Urothelium cell line (cell line): ENCODE measurements at regions not wholly inside any gene's neighbourhood (a gene's known extent, or its start where the extent isn't known, plus 50 kb on each side); places are given as distances from the start of the nearest gene placed in this dataset.

Experiments
- DNase-seq: peaks from one replicate; pipeline ENCODE4 v3.0.0; 2011; ENCODE audit warnings: low spot score, mixed read lengths
- FAIRE-seq: peaks from 2 replicates; lab custom pipeline; 2011; peaks lifted over from hg19 to GRCh38; lab: Jason Lieb, UNC

DNA sequence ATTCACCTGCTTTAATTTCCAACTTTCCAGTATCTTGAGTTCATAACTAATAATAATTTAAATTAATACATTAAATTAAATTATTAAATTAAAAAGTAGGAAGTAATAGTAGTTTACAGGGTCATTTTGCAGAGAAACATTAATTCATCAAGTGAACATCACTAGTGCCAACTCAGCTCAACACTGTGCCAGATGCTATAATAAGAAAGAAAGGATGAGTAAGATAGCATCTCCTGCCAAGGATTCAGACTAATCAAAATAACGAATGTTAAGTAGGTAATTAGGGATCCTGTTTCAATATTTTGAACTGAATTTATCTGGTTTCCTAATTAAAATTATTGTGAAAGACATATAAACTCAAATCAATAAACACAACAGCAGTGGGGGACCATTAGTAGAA is 596.7 kb downstream of the SLC6A15 start:
- FAIRE-seq: no peak
- no peak for DNase-seq

DNA sequence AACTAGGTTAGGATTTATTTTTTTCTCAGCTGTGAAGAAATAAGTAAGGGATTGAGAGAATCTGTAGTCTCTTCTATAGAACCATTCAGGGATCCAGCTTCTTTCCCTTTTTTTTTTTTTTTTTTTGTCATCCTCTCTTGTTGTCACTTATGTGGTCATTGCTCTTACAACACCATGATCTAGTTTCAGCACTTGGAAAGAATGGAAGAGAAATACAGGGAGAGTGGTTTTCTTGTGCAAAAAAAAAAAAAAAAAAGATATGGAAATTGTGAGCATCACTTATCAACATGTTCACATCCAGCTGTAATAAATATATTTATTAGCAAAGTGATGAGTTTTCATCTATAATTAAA is 599.3 kb downstream of the SLC6A15 start:
- FAIRE-seq (no peak), DNase-seq (no peak)

DNA sequence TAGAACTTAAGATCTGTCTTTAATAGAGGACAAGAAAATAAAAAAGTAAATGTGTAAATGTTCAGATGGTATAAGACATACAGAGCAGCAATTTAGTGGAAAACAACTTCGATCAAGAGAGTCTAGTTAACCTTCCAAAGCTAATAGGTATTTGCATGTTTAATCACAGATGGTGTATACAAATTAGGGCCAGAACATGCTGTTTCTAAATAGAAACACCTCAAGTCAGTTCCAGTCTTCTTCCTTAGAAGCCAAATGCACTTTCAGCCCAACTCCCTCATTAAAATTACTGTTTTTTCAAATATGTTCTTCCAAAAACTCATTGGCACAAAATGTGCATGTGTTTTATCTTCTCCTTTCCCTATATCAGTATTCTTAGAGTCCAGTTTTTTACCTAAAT is 604.4 kb downstream of the SLC6A15 start:
- FAIRE-seq: no peak
- DNase-seq: no peak

DNA sequence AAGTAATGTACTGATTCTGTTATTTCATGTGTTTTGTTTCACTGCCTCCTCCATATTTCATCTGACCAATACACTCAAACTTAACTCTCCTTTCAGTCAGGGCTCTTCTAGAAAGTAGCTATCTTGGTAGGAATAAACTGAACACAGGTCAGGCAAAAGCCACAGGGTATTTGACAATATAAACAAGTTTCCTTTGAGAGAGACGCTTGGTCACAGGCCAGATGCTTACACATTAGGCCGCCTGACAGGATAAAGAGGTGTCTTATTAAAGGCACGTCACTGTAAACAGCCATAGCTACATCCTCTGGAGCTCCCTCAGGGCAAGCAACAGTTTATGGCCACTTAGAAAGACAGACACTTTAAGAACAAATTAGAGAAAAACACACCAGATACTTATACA is 607.5 kb downstream of the SLC6A15 start:
- FAIRE-seq (no peak), DNase-seq (no peak)

DNA sequence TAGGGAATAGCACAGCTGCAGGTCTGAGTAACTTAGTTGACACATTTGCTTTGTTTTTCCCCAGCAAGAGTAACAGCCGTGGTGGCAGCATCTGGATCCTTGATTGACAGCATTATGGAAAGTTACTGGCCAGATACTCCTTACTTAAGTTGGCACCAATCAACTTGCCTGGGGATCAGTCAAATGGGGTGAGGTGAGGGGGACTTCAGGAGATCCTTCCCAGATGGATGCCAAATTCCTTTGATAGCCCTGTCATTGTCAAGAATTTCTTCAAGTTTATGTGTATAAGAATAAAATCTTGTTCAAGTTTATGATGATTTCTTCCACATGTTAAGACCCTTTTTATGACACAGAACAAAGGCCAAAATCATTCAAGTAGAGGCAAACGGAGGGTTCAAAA is 618.4 kb downstream of the SLC6A15 start:
- DNase-seq (no peak), FAIRE-seq (no peak)

DNA sequence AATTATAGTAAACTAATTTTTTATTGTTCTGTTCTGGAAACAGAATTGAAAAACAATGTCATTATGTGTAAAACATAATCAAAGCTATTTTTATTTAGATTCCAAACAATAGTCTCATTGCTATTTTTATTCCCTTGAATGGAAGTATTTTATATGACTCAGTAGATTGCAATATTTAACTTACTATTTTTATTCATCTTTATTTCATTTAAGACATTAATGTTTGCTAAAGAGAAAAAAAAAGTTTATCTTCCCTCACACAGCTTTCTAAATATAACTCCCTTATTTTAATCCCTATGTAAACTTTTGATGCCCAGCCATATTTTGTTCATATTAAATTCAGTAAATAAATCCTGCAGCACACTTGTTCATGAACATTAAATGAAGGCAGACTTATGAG is 622.4 kb downstream of the SLC6A15 start:
- DNase-seq (no peak), FAIRE-seq (no peak)

DNA sequence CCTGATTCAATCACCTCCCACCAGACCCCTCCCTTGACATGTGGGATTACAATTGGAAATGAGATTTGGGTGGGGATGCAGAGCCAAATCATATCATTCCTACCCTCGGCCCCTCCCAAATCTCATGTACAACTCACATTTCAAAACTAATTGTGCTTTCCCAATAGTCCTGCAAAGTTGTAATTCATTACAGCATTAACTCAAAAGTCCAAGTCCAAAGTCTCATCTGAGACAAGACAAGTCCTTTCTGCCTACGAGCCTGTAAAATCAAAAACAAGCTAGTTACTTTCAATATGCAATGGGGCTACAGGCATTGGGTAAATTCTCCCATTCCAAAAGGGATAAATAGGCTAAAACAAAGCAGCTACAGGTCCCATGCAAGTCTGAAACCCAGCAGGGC is 634.6 kb downstream of the SLC6A15 start:
- no peak for DNase-seq
- FAIRE-seq: no peak

DNA sequence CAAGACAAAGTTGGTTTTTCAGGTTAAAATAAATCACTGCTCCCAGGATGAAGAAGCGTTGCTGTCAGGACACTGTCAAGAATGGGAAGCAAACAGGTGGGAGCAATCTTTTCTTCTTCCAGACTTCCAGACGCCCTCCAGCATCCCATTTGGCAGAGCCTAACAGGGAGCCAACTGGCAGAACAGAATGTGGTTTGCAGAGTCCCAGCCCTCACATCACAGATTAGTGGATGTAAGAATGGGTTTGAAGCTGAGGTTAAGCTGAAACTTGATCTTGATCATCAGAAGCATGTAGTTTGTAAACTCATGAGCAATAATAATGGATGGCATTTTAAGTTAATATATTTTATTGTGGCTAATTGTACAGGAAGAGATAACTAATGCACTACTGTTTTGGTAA is 636.4 kb downstream of the SLC6A15 start:
- DNase-seq: no peak
- no peak for FAIRE-seq

DNA sequence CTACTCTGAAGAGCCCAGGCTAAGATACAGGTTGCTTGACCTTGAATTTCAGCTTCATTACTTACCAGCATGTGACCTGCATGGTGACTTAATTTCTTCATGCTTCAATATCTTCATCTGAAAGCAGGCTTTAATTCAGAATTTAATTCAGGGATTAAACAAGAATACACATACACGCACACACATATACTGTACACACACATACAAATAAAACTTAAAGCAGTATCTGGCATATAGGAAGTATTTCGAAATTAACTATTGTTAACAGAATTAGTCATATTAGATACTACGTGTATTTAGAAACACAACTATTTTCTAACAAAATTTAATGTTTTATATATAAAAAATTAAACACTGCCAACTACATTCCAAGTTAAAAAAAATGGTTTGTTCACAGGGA is 640.3 kb downstream of the SLC6A15 start:
- DNase-seq: no peak
- FAIRE-seq: no peak

DNA sequence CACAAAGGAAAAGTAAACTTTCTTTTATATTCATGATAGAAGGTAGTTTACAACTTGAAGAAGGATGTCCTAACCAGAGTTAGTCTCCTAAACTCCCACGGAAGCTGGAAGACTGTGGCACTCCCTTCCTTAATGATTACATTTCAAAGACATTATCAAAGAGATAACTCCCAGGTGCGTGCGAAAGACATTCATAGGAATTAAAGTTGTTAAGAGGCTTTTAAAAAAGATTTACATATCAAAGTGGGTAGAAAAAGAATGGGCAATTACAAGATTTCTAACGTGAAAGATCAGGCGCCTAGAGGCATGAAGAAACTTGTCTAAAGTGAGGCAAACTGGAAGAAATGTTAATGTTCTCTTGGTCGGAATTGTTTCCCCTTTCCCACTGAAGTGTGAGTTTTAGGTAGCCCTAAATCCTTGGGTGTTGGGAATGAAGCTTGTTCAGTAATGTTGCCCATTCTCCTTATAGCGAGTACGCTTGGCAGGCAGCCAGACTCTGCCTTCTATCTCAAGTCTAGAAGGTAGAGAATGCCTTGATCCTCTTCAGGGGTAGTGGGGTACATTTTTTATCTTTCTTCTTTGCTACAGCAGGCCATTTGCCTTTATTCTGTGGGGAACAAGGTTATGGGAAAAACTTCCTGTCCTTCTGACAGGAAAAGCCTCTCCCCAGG is 642.0 kb downstream of the SLC6A15 start:
- FAIRE-seq (no peak), DNase-seq (no peak)

DNA sequence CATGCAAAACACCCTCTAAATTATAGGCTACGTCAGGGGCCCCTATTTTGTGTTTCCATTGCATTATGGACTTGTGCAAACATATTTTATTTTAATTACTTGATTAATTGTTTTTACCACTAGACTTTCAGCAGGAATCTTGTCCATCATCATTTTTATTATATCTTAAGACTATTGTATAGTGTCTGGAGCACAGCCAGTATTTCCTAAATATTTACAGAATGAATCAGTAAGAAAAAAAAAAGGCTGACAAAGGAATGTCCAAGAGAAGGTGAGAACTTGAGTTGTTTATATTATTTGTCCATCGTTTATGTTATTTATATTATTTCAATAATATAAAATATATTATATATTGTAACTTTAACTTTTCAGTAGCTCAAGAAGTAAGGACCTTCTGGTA is 664.7 kb downstream of the SLC6A15 start:
- FAIRE-seq: no peak

DNA sequence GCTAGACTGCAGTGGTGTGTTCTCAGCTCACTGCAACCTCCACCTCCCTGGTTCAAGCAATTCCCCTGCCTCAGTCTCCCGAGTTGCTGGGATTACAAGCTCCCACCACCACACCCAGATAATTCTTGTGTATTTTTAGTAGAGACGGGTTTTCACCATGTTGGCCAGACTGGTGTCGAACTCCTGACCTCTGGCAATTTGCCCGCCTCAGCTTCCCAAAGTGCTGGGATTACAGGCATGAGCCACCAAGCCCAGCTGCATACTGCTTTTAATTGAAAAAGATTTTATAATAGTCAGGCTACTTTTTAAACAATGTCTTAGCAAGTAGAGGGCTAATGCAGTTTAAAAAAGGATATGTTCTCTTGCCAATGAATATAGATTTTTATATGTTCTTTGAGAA is 668.9 kb downstream of the SLC6A15 start:
- no peak for DNase-seq
- no peak for FAIRE-seq

More for the DNA sequence above, 664.7 kb downstream of the SLC6A15 start:
- no peak for DNase-seq

DNA sequence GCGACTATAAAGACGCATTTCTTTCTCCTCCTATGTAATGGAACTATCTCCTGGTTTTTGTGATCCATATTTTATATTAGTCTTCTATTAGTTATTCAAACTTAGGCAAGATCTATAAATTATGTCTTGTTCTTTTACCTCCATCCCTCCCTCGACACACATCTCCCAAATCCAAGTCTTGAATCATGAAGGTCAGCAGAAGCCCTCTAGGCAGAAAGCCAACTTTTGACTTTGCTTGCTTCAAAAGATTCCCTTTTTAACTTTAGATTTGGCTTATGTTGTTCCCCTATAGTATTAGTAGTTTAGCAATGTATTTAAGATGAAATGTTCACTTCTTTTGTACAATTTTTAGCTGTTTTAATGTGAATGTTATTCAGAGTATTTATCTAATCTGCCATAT is 689.8 kb downstream of the SLC6A15 start:
- DNase-seq: no peak
- FAIRE-seq: no peak

DNA sequence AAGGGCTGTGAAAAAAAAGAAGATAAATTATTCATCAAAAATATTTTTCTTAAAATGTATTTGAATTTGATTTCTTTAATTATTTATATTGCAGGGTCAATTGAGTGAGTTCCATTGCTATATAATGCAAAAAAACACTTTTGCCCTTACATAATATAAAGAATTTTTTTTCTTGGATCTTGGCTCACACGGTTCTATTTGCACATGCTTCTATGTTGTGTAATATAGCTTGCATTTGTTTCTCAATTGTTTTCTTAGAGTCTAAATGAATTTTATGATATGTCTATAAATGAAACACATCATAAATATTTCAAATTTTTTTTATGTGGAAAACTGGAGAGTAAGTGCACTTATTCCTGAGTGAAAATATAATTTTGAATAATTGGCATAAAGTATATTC is 694.2 kb downstream of the SLC6A15 start:
- DNase-seq (no peak), FAIRE-seq (no peak)

DNA sequence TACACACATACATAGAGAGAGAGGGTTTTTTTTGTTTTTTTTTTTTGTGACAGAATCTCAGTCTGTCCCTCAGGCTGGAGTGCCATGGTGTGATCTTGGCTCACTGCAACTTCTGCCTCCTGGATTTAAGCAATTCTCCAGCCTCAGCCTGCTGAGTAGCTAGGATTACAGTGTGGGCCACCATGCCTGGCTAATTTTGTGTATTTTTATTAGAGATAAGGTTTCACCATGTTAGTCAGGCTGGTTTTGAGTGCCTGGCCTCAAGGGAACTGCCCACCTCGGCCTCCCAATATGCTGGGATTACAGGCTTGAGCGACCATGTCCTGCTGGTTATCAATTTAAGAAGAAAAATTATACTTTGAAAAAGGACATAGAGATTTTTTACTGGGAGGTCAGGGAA is 710.6 kb downstream of the SLC6A15 start:
- FAIRE-seq (no peak), DNase-seq (no peak)

DNA sequence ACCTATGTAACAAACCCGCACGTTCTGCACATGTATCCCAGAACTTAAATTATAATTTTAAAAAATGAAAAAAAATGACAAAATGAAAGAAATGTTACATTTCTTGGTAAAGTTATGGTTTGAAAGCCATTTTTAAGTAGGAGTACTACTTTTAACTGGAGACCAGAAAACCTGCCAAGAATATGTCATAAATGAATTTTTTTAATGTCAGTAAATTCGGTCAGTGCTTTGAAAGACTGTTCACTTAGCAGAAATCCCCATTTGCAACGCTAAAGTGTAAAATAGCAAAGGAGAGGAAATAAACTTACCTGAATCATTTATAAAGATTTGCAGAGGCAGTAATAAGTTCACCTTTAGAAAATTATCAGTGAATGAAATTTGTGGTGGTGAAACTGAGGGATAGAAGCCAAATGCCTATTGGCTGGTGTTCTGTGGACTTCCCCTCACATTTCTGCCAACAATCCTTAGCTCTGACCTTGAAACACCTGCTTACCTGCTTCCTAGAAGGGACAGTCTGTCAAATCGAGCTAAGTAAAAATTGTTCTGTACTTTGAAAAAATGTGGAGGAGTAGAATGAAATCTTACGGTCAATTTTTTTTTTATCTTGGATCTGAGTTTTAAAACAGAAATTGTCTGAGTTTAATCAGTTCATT is 714.2 kb downstream of the SLC6A15 start:
- FAIRE-seq: no peak
- no peak for DNase-seq

DNA sequence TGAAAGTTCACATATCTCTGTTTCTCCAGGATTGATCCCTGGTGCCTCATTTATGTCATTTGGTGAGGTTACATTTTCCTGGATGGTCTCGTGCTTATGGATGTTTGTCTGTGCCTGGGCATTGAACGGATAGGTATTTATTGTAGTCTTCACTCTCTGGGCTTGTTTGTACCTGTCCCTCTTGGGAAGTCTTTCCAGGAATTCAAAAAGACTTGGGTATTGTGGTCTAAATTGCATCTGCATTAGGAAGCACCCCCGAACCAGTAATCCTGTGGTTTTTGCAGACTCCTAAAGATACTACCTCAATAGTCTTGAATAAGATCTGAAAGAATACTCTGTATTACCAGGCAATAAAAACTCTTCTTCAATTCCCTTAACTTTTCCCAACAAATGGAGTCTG is 720.8 kb downstream of the SLC6A15 start:
- no peak for FAIRE-seq
- no peak for DNase-seq

DNA sequence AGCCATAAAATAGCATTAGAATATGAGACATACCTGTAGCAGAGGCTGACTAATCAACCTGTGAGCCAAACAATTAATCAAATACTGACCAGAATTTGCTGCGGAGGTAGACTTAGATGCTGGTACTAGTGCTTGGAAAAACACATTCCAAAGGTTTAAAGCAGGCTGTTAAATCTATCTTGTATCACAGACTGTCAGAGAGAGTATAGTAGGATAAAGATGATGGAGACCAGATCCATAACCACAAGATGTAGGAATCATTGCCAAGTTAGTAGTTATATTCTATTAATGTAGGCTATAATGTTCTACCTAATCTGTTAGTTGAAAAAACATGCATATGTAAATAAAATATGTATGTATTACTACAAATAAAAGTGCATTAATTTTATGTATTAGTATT is 726.2 kb downstream of the SLC6A15 start:
- FAIRE-seq (no peak), DNase-seq (no peak)

DNA sequence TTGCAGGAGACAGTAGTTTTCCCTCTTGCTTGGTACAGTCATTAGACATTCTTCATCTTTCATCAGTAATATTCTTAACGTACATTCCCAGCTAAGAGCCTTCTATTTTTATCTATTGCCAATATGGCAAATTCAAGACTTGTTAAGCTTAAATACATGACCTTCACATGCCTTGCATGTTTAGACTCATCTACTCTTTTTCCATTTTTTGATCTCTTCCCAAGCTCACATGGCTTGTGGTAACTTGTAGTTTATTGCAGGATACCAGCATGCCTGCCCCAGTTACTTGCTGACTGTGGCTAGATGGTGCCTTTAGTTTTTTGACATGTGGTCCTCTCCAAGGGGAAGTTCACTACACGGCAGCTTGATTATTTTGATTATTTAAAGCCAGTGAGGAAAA is 729.0 kb downstream of the SLC6A15 start:
- FAIRE-seq (no peak), DNase-seq (no peak)

DNA sequence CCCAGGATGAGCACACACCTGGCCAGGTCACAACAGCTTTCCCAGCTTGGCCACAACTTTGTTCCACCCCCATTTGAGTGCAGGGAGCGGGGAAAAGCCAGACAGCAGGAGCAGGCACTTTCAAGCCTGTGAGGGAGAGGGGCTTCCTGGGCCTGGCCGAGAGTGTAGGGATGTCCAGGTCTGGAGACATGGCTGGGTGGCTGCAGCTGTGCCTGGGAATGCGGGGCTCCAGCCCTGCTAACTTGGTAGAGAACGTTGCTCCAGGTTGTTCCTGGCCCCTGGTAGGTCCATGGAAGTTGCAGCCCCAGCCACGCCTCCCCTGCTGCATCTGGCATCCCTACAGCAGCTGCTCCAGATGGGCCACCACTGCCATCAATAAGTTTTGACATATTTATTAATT is 738.5 kb downstream of the SLC6A15 start:
- FAIRE-seq (no peak), DNase-seq (no peak)

DNA sequence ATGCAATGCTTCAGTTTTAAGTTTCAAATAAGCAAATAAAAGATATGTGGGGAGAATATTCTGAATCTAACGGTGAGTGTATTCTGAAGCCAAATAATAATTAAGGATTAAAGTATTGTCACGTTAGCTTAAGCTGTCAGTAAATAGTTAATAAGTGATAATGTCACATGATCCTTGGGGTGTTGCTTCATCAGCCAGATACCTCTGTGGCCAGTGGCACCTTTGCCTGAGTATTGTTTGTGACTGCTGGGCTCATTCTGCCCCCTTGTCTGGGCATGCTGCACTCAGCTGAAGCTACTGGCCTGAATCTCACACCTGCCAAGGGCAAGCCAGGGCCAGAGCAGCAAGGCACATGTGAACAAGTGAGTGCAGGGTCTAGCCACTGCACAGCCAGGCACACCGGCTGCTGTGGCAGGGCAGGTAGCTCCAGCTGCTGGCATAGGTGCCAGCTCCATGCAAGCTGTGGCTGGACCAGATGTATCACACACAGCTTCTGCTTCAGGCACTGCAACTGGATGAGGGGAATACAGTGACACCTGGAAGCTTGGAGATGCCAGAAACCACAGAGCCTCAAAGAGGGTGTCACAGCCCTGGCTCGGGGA is 739.7 kb downstream of the SLC6A15 start:
- FAIRE-seq: no peak
- DNase-seq: no peak

DNA sequence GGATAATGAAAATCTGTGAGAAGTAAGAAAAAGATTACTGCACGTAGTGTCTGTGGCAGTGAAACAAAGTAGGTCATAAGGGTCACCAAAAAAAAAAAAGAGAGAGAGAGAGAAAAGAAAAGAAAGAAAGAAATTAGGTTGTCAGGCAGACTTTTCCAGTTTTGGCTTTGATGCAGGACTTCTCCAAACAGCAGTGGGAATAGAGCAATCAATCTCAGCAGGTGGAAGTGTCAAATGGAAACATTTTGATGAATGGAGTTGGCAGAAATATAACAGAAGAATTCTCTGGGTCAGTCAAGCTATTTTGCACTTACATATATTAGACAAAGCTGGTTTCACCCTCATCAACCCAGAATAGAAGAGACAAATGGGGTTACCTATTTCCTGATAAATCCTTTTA is 745.8 kb downstream of the SLC6A15 start:
- DNase-seq (no peak), FAIRE-seq (no peak)
